Left renal cortex interstitium (tissue), 4 donors: ENCODE measurements at regions not wholly inside any gene's neighbourhood (a gene's known extent, or its start where the extent isn't known, plus 50 kb on each side); places are given as distances from the start of the nearest gene placed in this dataset.

Experiments
- DNase-seq, 4 donors: peaks; one replicate each; pipeline ENCODE4 v3.0.0-alpha.2; 2013; ENCODE audit warnings: low read depth in 4 of 4, low spot score in 2 of 4, missing footprints in 1 of 4

DNA sequence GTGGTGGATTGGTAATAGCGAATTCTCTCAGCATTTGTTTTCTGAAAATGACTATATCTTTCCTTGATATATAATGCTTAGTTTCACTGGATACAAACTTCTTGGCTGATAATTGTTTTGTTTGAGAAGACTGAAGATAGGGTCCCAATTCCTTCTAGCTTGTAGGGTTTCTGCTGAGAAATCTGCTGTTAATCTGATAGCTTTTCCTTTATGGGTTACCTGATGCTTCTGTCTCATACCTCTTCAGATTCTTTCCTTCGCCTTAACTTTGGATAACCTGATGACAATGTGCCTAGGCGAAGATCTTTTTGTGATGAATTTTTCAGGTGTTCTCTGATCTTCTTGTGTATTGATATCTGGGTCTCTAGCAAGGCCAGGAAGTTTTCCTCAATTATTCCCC is 94.7 kb upstream of the ACO1 start:
- DNase-seq = no peak

DNA sequence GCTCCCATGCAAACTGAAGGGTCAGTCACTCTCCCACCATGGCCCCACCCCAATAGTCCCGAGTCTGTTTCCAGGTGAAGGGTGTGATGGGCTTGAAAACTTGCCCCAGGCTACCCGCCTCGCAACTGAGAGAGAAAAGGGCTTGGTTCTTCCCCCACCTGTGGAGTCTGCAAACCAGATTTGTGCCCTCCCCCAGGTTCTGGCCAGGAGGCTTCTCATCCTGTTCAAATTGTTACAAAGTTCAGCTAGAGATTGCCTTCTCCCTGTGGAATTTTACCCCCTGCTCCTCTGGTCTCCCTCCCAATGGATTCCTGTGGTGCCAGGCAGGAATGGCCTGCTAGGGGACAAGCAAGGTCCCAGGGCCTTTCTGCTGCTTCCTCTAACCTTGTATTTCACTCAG is 93.1 kb upstream of the ACO1 start:
- no peak for DNase-seq

DNA sequence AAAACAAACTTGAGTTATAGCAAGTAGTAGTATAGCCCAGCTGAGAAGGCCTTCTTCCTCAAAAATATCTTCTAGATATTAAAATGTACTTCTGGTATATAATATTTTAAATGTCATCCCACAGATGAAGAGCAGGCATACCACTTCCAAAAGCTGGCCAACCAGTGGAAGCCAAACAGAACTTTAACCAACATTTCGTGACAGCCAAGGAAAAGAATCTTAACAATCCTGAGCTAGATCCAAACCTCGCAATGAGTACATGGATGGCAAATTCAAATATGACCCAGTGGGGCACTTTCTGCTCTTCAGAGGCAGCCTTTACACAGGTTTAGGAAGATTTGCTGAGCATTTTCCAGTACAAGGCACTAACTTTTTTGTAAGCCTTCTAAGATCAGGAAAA is 91.8 kb upstream of the ACO1 start:
- DNase-seq = no peak

DNA sequence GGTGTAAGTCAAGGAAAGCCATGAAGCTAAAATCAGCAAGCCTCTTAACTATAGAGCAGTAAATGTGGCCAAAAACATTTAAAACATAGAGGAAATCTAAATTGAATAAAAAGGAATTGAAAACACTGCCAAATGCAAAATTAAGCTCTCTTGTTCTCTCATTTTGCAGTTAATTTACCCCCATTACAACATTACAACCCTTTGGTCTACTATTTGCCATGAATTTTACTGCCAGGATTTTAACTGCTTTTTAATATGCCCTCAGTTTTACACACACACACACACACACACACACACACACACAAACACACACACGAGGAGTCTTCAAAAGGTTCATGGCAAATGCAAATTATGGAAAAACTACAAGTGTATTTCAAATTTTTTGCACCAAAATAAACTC is 91.4 kb upstream of the ACO1 start:
- no peak for DNase-seq

DNA sequence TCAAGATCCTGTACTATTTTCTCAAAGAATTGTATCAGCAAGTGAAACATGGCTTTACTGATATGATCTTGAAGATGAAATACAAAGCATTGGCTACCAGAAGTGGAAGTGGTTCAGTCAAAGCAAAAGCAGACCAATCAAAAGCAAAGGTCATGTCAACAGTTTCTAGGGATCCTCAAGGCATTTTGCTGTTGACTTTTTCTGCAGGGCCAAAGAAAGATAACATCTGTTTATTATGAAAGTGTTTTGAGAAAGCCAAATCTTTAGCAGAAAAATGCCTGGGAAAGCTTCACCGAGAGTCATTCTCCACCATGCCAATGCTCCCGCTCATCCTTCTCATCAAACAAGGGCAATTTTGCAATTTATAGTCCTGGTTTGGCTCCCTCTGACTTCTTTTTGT is 90.3 kb upstream of the ACO1 start:
- DNase-seq = peak in 3 of 4 donors; percentile 17 to 40 (median 27)

DNA sequence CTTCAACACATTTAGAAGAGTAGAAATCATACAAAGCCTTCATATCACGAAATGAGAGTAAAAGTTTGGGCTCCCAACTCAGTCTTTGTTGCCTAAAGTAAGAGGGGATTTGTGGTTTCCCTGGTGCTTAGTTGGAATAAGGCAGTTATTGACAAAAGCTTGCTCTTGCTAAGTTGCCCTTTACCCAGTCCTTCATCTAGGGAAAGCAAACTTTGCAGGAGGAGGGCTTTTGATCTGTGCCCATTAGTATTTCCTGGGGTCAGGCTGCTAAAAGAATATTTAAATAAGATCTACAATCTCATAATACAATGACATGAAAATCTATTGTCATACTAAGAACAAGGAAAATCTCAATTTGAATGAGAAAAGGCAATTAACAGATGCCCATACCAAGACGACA is 84.1 kb upstream of the ACO1 start:
- no peak for DNase-seq

- no peak for DNase-seq
These were observed 79.9 kb upstream of the ACO1 start for GRCh38 chr9:32304495-32304894.

GRCh38 chr9:32306006-32306405 is 78.4 kb upstream of the ACO1 start:
- no peak for DNase-seq

DNA sequence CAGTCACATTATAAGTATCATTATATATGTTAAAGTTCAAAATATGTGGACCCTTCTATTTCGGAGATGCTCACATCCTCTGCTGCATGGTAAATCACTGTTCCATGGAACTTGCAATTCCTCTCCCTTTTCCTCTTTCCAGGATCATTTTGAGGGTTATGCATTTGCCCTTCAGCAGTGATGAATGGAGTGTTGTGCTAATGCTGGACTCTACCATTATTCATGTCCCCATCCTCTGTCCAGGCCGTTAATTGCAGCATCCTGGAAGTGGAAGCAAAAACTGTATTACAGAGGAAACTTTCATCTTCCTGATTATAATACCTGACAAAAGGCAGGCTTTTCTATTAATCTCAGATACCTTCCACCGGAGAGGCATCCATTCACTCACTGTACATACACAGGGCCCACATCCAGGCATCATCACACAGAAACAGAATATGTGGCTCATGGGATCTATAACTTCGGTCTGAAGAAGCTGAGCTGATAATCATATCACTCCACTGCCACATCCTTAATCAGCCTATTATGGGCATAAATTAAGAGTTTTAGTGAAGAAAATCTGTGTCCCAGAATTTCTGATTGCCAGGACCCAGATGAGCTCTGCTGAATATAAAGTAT is 65.0 kb upstream of the ACO1 start:
- no peak for DNase-seq

GRCh38 chr9:32322622-32323021 is 61.8 kb upstream of the ACO1 start:
- DNase-seq = no peak

- no peak for DNase-seq
These were observed 58.3 kb upstream of the ACO1 start for GRCh38 chr9:32326146-32326545.

GRCh38 chr9:32331240-32331639 is 53.2 kb upstream of the ACO1 start:
- no peak for DNase-seq

DNA sequence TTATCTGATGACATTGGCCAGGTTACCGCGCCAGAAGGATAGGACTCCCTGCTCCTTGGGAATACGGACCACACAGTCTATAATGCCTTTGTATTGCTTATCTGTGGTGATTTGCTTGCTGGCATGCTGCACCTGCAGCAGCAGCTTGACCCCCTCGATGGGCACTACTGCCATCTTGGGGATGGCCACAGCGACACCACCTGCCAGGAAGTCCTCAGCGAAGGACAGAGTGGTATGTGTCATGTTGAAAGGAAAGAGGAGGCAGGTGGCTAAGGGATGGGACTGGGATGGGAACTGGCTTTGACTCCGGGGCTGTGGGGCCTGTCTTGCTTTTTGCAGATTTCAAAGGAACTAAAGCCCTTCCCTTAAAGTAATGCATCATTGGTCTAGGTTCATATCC is 50.3 kb upstream of the ACO1 start:
- DNase-seq = no peak
